Stimulated activated CD8-positive, alpha-beta memory T cell treated with anti-CD3 and anti-CD28 coated beads, Interleukin-15, amount 100 ng/mL, for 24 hours (primary cell): ENCODE measurements at regions not wholly inside any gene's neighbourhood (a gene's known extent, or its start where the extent isn't known, plus 50 kb on each side); places are given as distances from the start of the nearest gene placed in this dataset.

Experiments
- DNase-seq: peaks from one replicate; pipeline ENCODE4 v3.0.0-alpha.2; 2020; ENCODE audit warnings: low read depth

DNA sequence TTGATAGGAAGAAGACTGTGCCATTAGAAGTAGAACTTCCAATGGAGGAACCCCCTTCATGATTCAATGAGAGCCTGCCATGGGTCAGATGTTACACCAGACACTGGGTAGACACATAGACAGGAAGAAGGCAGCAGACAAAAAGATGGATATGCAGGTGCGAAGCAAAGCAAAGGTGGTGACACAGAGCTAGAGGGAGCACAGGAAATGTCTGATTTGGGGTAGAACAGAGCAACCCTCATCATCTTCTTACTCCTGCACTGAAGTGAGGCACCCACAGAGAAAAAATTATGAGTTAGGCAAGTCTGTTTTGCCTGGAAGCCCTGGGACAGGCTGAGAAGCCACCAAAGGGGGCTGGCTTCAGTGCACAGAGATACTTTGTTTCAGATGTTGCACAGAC is 240.2 kb downstream of the ANAPC1 start:
- no peak for DNase-seq

DNA sequence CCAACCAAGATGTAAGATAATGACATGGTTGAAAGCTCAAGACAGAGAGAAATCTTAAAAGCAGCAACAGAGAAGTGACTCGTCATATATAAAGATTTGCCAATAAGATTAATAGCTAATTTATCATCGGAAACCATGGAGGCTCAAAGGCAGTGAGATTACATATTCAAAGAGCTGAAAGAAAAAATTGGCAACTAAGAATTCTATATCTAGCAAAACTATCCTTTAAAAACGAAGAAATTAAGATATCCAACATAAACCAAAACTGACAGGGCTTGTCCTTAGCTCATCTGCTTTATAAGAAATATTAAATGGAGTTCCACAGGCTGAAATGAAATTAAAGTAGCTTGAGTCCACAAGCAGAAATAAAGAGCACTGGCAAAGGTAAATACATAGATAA is 236.6 kb downstream of the ANAPC1 start:
- DNase-seq: no peak

DNA sequence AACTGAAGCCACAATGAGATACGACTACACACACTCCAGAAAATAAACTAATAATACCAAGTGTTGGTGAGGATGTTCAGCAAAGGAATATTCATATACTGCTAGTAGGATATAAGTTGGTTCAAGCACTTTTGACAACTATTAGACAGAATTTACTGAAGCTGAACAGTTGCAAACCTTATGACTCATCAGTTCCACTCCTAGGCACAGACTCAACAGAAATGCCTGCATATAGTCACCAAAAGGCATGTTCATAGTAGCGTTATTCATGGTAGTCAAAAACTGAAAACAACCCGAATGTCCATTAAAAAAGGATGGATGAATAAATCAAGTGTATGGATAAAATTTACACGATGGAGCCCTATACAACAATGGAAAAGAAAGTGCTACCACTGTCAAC is 232.0 kb downstream of the ANAPC1 start:
- no peak for DNase-seq

DNA sequence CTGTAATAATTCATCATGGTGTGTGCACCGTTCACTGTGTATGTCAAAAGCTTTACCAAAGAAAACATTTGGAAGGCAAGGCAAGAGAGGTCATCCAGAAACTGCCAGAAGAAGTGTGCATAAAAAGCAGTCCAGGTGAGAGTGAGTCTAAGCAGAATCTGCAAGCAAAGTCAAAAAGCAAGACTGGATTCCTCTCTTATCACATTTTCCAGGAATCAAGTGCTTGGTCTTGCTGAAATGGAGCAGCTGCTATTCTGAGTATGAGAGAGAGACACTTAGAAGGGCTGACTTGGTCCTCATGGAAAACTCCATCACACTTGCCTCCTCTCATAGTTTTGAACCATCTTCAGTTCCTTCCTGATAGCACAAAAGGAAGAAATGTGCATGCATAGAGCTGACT is 231.3 kb downstream of the ANAPC1 start:
- DNase-seq: no peak

DNA sequence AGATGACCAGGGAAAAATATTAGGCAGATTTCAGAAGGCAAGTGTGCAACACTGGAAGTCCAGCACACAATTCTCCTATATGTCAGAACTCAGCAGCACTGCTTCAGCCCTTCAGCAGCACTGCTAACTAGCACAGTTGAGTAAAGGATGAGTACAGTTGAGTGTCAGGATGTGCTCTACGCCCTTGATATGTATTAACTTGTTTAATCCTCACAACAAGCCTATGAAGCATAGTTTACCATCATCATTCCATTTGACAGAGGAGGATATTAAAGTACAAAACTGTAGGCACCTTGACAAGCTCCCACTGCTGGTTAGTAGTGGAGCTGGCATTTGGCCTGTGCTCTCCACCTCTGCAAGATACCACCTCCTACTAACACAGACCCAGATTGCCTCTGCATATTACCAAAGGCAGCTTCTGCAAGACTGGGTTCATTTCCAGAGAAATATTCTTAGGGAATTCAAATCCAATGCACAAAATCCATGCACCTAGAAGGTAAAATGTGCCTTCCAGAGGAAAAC is 230.8 kb downstream of the ANAPC1 start:
- DNase-seq: no peak

DNA sequence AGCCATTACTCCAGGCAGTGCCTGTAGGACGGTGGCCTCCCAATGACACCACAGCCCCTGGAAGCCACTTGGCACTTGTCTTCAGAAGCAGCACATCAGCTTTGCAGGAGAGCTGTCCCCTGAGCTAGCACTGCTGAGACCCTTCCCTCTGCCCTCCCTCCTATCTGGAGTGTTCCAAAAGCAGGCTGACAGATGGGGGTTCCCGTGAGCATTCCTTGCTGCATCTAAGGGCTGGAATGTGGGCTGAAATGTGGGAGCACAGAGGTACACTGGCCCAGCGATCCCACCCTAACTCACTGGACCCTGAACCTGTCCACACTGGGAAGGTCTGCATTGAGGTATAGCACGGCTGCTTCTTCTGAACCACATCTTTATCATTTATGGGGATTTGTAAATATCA is 230.1 kb downstream of the ANAPC1 start:
- DNase-seq: no peak

DNA sequence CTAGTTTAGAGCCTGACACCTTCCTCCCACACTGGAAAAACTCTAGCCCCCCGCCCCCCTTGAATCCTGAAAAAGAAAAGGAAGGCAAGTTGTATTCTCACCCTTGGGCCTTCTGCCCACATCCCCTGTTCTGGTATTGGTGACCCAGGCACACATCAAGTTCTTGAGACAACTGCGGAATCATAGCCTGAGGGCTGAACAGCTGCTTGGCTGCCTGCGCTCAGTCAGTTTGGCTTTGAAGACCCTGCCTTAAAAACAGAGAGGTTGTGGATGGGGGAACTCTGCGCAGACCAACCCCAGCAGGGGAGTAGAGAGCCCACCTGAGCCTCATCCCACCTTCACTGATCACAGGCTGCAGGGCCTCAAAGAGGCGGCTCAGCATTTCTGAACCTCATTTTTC is 229.2 kb downstream of the ANAPC1 start:
- no peak for DNase-seq

DNA sequence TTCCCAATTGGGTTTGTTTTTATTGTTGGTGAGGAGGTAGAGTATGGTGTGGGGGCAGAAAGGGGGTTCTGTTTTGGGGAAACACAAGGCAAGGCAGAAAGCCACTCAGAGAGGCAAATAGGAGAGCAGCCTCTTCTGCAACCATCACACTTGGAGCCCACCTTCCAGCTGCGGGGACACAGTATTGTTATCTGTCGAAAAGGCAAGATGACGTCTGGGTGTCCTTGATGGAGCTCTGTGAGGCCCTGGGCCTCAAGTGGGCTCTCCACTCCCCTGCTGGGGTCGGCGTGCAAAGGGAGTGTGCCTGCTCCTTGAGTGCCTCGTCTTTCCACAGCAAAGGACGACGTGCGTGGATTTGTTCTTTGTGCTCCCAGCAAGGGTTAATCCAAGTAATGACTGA is 227.6 kb downstream of the ANAPC1 start:
- no peak for DNase-seq

DNA sequence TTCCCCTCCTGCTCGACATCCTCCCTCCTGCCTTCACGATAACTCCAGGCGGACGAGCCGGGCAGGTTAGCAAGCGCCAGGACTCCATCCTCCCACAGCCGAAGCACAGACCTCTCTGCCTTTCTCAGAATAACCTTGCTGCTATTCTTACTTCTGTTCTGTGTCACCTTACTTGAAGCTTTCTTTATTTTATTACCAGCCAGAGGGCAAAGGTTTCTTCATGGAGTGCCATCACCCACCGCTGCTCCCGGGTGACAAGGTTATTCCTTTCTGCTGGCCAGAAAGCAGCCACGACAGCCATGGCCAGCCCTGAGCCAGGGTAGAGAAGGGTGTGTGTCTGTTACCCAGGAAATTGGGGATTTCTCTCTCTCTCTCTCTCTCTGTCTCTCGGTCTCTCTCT is 227.1 kb downstream of the ANAPC1 start:
- no peak for DNase-seq

DNA sequence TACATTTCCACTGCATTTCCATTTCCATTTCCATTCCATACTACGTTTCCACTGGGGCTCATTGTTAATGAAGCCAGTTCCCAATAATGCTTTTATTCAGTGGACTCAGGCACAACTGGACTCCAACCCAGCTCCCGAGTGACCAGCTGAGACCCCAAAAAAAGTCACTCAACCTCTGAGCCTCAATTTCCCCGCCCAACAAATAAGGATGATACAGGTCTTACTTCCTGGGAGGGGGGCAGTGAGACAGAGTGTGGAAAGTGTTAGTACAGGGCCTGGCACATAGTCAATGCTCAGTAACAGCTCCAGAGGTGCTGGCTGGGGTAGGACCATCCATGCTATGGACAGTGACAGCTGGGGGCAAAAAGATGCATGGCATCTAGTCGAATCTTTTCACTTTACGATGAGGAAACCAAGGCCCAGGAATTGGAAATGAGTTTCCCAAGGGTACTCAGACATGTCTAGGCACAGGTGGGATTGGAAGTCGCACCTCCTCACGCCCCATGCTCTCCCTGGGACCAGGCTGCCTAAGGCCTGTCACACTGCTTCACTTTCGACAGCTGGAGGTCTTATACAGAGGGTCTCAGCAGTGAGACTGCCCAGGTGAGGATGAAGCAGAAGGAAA is 226.5 kb downstream of the ANAPC1 start:
- no peak for DNase-seq

DNA sequence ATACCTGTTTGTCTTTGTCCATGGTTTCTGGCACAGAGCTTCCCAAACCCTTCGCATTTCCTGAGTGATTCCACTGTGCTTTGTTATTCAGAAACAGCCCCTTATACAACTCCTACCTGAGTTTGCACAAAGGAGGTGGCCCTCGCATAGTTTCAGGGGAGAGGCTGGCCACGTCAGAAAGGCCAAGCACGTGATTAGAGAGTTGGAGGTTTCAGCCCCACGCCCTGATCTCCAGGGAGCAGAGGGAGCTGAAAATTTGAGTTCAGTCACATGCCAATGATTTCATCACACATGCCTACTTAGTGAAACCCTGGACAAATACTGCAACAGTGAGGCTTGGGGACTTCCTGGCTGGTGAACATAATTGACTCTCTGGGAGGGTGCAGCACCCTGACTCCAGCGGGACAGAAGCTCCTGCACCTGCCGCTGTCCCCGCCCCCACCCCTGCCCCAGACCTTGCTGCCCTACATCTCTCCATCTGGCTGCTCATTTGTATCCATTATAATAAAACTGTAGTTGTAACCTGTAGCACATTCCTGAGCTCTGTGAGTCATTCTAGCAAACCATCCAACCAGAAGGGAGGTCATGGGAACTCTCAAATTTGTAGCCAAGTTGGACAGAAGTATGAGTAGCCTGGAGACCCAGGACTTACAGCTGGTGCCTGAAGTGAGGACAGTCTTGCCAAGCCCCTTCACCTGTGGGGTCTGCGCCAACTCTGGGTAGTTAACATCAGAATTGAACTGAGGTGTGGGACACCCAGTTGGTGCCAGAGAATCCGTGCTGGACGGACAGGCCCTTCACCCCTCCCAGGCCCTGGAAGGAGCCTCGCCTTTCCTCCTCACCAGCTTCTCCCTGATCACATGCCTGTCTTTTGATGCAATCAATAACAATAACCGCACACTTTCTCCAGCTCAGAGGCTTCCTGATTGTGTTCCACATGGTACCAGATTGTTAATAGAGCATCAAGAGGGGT is 224.3 kb downstream of the ANAPC1 start:
- DNase-seq: no peak

DNA sequence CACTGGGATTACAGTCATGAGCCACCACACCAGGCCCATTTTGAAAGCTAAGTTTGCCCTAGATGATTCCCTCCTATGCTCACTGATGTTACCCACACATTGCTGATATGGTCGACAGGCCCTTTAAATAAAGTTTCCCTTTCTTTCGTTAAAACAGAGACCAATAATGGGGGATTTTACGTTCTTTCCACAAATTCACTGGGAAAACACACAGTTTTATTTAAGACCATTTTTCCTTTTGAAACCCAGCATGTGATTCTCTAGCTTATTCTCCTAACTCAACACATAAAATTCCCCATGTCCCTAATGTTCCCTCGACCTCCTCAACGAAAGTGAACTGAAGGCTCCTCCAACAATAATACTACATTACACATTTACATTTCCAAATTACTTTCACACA is 223.2 kb downstream of the ANAPC1 start:
- no peak for DNase-seq

DNA sequence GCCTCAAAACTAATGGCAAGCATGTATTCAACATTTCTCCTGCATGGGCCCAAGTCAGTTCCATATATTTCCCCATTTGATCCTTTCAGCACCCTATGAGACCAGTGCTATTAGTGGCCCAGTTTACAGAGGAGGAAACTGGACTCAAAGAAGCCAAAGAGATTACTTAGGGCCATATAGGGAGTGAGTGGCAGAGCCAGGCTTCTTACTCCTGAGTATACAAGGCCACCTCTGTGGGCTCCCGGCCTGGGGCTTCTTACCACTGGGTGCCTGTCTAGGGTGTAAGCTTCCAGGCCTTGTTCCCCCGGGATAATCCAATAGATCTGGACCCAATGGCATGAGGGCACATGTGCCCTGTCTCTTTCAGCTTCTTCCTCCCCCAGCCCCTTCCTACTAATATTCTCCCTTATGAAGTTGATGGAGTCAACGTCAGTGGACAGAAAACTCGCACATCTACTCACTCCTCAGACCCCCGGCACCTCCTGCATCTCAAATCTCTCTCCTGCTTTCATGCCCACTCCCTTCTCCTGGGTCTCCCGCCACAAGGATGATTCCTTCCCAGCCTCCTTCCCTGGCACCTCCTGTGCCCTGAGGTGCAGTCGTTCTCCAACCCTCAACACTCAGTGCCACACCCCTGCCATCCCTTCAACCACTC is 222.6 kb downstream of the ANAPC1 start:
- no peak for DNase-seq

DNA sequence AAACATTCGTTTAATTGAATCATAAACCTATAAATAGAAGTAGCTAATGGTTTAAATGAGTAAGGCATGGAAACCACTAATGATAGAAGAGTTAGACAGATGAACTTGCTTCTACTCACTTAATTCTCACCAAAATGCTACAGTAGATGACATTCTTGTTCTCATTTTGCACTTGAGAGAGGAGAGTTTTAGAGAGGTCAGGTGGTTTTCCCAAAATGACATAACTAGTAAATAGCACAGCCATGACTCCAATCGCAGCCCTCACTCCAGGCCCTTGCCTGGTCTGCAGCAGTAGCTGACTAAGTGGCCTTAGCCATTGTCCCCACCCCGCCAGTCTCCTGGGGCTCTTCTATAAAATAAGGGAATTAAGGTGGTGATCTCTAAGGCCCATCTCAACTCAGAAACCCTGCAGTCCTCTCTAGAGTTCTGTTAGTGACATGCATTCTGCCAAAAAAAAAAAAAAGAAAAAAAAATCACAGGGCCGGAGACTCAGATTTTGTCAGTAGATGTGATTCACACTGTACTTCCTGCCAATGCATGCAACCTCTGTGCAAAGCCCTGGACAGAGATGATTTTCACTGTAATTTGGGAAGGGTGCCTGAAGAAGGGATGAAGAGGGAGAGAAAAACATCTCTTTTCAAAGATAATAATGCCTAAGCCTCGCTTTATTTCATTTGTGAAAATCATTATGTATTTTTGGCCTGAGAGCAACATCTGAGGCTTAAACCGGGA is 221.8 kb downstream of the ANAPC1 start:
- DNase-seq: no peak

DNA sequence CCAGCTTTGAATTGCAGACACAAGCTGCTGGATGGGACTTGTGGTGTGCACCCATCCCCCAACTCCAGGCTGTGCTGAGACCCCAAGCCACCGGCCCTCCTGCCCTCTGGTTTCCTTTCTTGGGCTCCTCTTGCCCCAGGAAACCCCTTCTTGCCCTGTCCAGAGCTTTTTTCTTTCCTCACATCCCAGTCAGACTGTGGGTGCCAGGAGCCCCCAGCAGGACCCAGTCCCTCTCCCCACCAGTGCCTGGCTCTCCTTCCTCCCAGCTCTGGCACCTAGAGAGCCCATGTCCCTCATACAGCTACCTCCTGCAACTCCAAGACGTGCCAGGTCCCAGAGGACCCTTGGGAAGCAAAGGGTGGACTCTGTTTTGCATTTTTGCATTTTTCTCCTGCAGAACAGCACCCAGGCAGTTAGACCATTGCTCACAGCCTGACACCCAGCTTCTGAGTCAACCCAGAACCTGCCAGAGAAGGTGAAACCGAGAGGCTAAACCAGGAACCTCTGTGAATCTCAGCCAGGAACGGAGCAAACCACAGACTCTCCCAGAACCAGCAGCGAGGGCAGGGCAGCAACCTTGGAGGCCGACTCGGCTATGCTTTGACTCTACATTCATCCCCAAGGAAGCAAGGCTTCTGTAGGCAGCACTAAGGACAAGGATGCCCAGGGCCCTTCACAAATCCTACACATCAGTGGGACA is 221.1 kb downstream of the ANAPC1 start:
- DNase-seq: no peak

DNA sequence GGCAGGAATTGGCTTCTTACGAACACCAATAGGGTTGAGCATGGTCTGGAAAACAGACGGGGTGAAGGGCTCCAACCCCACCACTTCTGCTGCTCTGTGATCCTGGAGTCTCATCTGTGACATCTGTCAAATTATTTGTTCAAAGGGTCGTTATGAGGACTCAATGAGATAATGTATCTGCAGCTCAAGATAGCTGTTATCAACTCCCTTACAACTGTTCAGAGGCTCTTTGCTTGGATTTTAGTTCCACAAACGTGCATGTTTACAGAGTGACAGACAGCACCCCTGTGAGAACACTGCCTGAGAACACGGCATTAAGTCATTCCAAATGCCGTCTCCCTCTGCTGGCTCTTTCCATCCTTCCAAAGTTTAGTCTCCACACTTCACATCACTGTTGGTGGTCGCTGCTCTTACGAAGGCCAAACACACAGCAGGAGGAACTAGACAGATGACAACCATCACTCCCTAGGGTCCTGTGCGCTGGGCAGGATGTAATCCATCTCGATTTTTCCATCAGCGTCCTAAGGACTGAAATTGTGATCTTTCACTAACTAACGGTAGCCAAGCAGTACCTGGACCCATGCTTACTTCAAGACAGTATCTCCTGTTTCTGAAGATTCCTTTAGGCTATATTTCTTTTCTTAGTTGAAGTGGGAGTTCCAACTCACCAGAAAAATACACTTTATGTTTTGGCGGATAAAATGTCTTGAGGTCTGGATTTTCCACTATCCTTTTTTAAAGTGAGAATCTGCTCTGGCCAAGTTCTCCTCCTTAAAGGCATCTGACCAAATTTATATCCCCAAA is 220.3 kb downstream of the ANAPC1 start:
- no peak for DNase-seq

DNA sequence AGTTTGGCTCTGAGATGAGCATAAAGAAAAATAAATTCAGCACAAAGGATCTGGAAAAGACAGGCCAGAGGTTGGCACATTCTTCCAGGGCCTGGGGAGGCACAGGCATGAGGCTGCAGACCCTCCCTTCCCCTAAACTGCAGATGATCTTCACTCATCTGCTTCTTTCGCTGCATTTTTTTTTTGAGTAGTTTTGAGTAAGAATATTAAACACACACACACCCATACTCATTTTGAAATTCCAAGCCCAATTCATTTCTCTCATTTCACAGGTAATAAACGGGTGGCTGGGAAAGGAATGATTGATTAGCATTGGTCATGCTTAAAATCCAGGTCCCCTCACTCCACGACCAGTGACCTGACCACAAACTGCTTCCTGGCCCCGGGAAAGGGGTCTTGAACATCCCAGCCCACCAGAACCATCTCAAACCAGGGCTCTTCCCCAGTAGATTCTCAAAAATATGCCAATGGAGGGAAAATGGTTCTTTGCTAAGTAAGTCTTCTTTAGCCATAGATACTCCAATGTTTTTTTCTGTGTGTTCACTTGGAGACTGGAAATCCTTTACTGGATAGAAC is 219.6 kb downstream of the ANAPC1 start:
- no peak for DNase-seq

DNA sequence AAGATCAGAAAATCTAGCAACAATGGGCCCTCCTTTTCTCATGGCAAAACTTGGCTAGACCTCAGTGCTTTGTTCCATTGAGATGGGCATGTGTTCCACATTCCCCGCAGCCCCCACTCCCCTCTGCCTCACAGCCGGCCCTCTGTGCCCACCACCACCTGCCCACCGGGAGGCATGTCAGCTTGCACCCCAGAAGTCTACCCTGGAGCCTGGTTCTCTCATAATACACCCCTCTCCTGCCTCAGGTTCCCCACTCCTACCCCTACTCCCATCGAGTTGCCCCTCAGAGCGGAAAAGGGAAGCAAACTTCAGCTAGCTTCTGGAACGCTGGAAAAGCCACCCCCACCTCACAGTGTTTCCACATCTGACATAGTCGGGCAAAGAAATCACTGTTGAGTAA is 219.0 kb downstream of the ANAPC1 start:
- DNase-seq: no peak

DNA sequence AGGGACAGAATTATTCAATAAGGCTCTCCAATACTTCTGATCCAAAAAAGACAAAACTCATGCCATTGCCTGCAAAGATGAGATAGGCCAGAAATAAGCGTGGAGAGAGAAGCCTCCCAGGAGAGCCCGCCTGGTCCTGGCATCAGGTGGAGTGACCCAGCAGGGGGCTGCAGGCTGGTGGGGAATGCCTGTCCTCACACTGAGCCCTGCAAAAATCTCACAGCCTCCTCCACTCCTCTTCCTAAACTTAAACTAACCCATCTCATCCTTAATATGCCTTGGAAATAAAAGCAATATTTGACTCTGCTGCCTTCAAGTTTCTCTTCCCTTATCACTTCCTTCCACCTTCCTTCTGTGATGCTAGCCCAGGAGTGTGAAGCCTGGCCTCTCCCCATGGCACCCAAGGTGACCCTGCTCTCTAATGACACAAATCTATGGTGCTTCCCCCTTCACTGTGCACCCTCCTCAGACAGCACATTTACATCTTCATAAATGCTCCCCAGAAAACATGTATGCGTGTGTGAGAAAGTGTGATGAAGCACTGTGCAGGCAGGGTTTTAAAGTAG is 218.4 kb downstream of the ANAPC1 start:
- DNase-seq: no peak

DNA sequence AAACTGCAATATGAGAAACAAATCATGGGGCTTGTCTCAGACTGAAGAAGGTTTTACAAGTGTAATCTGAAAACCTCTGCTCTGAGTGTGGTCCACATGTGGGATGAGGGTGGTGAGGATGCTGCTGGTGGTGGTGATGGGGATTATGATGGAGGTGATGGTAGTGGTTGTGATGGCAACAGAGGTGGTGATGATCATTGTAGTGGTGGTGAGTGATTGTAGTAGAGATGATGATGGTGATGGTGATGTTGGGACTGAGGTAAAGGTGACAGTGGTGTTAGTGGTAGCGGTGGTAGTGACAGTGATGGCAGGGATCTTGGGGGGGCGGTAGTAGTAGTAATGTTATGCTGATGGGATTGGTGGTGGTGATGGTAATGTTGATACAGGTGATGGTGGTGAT is 217.8 kb downstream of the ANAPC1 start:
- DNase-seq: no peak
